ENCODE measurements at regions not wholly inside any gene's neighbourhood (a gene's known extent, or its start where the extent isn't known, plus 50 kb on each side); places are given as distances from the start of the nearest gene placed in this dataset.

DNA sequence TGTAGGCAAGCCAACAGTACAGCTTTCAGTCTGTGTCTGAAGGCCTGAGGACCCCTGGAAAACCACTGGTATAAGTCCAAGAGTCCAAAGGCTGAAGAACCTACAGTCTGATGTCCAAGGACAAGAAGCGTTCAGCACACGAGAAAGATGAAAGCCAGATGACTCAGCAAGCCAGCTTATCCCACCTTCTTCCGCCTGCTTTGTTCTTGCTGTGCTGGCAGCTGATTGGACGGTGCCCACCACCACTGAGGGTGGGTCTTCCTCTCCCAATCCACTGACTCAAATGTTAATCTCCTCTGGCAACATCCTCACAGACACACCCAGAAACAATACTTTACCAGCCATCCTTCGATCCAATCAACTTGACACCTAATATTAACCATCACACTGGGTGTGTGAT, 59.0 kb upstream of the PDZRN3 start:
- no peak for TF ChIP-seq POLR2A (IDR thresholded peaks at IDR 0.05)
- TF ChIP-seq, protein P1, sequence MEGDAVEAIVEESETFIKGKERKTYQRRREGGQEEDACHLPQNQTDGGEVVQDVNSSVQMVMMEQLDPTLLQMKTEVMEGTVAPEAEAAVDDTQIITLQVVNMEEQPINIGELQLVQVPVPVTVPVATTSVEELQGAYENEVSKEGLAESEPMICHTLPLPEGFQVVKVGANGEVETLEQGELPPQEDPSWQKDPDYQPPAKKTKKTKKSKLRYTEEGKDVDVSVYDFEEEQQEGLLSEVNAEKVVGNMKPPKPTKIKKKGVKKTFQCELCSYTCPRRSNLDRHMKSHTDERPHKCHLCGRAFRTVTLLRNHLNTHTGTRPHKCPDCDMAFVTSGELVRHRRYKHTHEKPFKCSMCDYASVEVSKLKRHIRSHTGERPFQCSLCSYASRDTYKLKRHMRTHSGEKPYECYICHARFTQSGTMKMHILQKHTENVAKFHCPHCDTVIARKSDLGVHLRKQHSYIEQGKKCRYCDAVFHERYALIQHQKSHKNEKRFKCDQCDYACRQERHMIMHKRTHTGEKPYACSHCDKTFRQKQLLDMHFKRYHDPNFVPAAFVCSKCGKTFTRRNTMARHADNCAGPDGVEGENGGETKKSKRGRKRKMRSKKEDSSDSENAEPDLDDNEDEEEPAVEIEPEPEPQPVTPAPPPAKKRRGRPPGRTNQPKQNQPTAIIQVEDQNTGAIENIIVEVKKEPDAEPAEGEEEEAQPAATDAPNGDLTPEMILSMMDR (IDR thresholded peaks at IDR 0.05), result no peak

Measured in tibial nerve (tissue), 3 donors.